ENCODE measurements at regions not wholly inside any gene's neighbourhood (a gene's known extent, or its start where the extent isn't known, plus 50 kb on each side); places are given as distances from the start of the nearest gene placed in this dataset.

- TF ChIP-seq POLR2A (IDR thresholded peaks at IDR 0.05; ENCODE audit: low read depth, low read length) = no peak
- FAIRE-seq (no peak), DNase-seq (ENCODE audit: insufficient read length, low spot score) (no peak)
These were observed 133.8 kb downstream of the TMEM38B start for GRCh38 chr9:105828171-105828570.

GRCh38 chr9:105828596-105829213 is 134.4 kb downstream of the TMEM38B start:
- TF ChIP-seq POLR2A (IDR thresholded peaks at IDR 0.05; ENCODE audit: low read depth, low read length) = no peak
- no peak for FAIRE-seq
- no peak for DNase-seq (ENCODE audit: insufficient read length, low spot score)

GRCh38 chr9:105830461-105830860 is 136.1 kb downstream of the TMEM38B start:
- no peak for TF ChIP-seq POLR2A (IDR thresholded peaks at IDR 0.05; ENCODE audit: low read depth, low read length)
- no peak for DNase-seq (ENCODE audit: insufficient read length, low spot score)
- FAIRE-seq = no peak

- no peak for DNase-seq (ENCODE audit: insufficient read length, low spot score)
- no peak for TF ChIP-seq POLR2A (IDR thresholded peaks at IDR 0.05; ENCODE audit: low read depth, low read length)
- no peak for FAIRE-seq
These were observed 137.9 kb downstream of the TMEM38B start for GRCh38 chr9:105832096-105832710.

GRCh38 chr9:105833271-105833975 is 139.1 kb downstream of the TMEM38B start:
- TF ChIP-seq POLR2A (IDR thresholded peaks at IDR 0.05; ENCODE audit: low read depth, low read length) = no peak
- FAIRE-seq (no peak), DNase-seq (ENCODE audit: insufficient read length, low spot score) (no peak)

- no peak for FAIRE-seq
- TF ChIP-seq POLR2A (IDR thresholded peaks at IDR 0.05; ENCODE audit: low read depth, low read length) = no peak
- no peak for DNase-seq (ENCODE audit: insufficient read length, low spot score)
These were observed 140.1 kb downstream of the TMEM38B start for GRCh38 chr9:105834404-105834803.

- no peak for TF ChIP-seq POLR2A (IDR thresholded peaks at IDR 0.05; ENCODE audit: low read depth, low read length)
- DNase-seq (ENCODE audit: insufficient read length, low spot score) = no peak
- FAIRE-seq = no peak
These were observed 141.4 kb downstream of the TMEM38B start for GRCh38 chr9:105835721-105836120.

- FAIRE-seq = no peak
These were observed 142.8 kb downstream of the TMEM38B start for GRCh38 chr9:105836936-105837660.

GRCh38 chr9:105841562-105841961 is 147.2 kb downstream of the TMEM38B start:
- no peak for TF ChIP-seq POLR2A (IDR thresholded peaks at IDR 0.05; ENCODE audit: low read depth, low read length)
- DNase-seq (ENCODE audit: insufficient read length, low spot score) (no peak), FAIRE-seq (no peak)

More at GRCh38 chr9:105836936-105837660, 142.8 kb downstream of the TMEM38B start:
- TF ChIP-seq POLR2A (IDR thresholded peaks at IDR 0.05; ENCODE audit: low read depth, low read length) = no peak
- no peak for DNase-seq (ENCODE audit: insufficient read length, low spot score)

- peak; percentile 20 for DNase-seq (ENCODE audit: insufficient read length, low spot score)
- peak; percentile 70 for FAIRE-seq
- no peak for TF ChIP-seq POLR2A (IDR thresholded peaks at IDR 0.05; ENCODE audit: low read depth, low read length)
These were observed 147.8 kb downstream of the TMEM38B start for GRCh38 chr9:105842023-105842644.

- FAIRE-seq = no peak
- no peak for TF ChIP-seq POLR2A (IDR thresholded peaks at IDR 0.05; ENCODE audit: low read depth, low read length)
- DNase-seq (ENCODE audit: insufficient read length, low spot score) = no peak
These were observed 152.5 kb downstream of the TMEM38B start for GRCh38 chr9:105846825-105847224.

GRCh38 chr9:105850852-105851500 is 156.6 kb downstream of the TMEM38B start:
- no peak for FAIRE-seq
- no peak for TF ChIP-seq POLR2A (IDR thresholded peaks at IDR 0.05; ENCODE audit: low read depth, low read length)
- no peak for DNase-seq (ENCODE audit: insufficient read length, low spot score)

- no peak for TF ChIP-seq POLR2A (IDR thresholded peaks at IDR 0.05; ENCODE audit: low read depth, low read length)
- DNase-seq (ENCODE audit: insufficient read length, low spot score) = no peak
- no peak for FAIRE-seq
These were observed 159.9 kb downstream of the TMEM38B start for GRCh38 chr9:105854026-105854782.

All from H54 (cell line).